ENCODE measurements at regions not wholly inside any gene's neighbourhood (a gene's known extent, or its start where the extent isn't known, plus 50 kb on each side); places are given as distances from the start of the nearest gene placed in this dataset.

DNA sequence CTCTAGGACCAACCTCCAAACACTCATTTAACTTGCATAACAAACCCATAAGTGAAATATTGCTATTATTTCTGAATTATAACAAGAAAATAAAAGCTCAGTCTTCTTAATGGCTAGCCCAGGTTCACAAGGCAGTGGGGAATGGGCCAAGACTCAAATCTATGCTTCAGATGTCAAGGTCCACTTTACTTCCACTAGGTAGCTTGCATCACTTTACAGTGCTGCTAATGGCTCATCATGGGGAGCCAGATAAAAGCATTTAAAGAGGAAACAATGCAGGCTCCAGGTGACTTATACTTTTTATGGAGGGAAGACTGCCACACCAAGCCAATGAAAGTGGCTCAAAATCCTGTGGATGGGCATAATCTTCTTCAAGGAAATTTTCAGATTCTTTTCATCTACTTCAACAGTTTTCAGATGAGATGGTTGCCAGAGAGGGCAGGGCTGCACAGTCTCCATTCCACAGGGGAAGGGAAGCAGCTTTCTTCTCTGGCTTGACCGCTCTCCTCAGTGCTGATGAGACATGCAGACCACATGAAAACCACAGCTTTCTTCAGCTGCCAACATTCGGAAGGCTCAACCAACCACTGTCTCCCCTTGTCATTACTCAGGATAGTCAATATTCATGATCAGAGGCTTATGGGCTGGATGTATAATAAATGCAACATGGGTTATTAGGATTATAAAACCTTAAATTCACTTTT is 361.9 kb upstream of the MEX3C start:
- no peak for TF ChIP-seq FOSL1 (IDR thresholded peaks at IDR 0.05; ENCODE audit: low read depth)
- TF ChIP-seq, protein P1, sequence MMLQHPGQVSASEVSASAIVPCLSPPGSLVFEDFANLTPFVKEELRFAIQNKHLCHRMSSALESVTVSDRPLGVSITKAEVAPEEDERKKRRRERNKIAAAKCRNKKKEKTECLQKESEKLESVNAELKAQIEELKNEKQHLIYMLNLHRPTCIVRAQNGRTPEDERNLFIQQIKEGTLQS (IDR thresholded peaks at IDR 0.05): no peak
- no peak for TF ChIP-seq YY1 (IDR thresholded peaks at IDR 0.05; ENCODE audit: extremely low read depth, insufficient replicate concordance, low read depth, low read length)
- TF ChIP-seq SP1 (IDR thresholded peaks at IDR 0.05; ENCODE audit: low read depth): no peak
- TF ChIP-seq REST (IDR thresholded peaks at IDR 0.05; ENCODE audit: low read depth): no peak
- TF ChIP-seq ZNF274 (IDR thresholded peaks at IDR 0.05; ENCODE audit: low read depth, low read length): no peak
- no peak for TF ChIP-seq ELF1 (IDR thresholded peaks at IDR 0.05; ENCODE audit: borderline replicate concordance, low read depth)
- no peak for TF ChIP-seq JUND (IDR thresholded peaks at IDR 0.05)
- no peak for TF ChIP-seq SRF (IDR thresholded peaks at IDR 0.05; ENCODE audit: low read depth)
- TF ChIP-seq SIN3A (IDR thresholded peaks at IDR 0.05; ENCODE audit: low read depth): no peak
- TF ChIP-seq, protein P2, sequence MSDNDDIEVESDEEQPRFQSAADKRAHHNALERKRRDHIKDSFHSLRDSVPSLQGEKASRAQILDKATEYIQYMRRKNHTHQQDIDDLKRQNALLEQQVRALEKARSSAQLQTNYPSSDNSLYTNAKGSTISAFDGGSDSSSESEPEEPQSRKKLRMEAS (IDR thresholded peaks at IDR 0.05): no peak
- no peaks in the 10 kb centered on the region for H3K36me3 ChIP-seq (ENCODE audit: control insufficient read depth in 1 of 2, insufficient read depth in 2 of 2, low read length in 2 of 2)
- H3K9me2 ChIP-seq (ENCODE audit: insufficient read depth): no peaks in the 10 kb centered on the region
- H3K4me3 ChIP-seq (replicated peaks in 1 of 2; ENCODE audit: low read depth in 1 of 2, low read length in 2 of 2): no peak overlapping the region
- no peak overlapping the region for H3K27ac ChIP-seq (ENCODE audit: low read depth, low read length)
- 0 out of 2 replicates have a peak, but pooled peaks cover 3% of the 10 kb centered on the region for H3K27me3 ChIP-seq (ENCODE audit: insufficient read depth, low read length)
- intact Hi-C loops (cut with micrococcal nuclease): no loop called here
- H2AFZ ChIP-seq (ENCODE audit: low read depth, low read length, poor library complexity, severe bottlenecking): no peak overlapping the region
- no peaks in the 10 kb centered on the region for H4K20me1 ChIP-seq (ENCODE audit: insufficient read depth)
- POLR2A ChIA-PET: no interaction called here
- no peaks in the 10 kb centered on the region for H3K9me3 ChIP-seq (ENCODE audit: control insufficient read depth in 1 of 2, insufficient read depth in 1 of 2, low read depth in 1 of 2, low read length in 2 of 2)
- RAD21 ChIA-PET (ENCODE audit: low non-redundant PET in 1 of 2, low total read pairs in 2 of 2, uncharacterized antibody in 2 of 2, unreplicated experiment in 2 of 2): no interaction called here
- H3K4me1 ChIP-seq (ENCODE audit: control insufficient read depth in 1 of 2, insufficient read depth in 2 of 2, low read length in 2 of 2): no peaks in the 10 kb centered on the region
- no TSS peak for BruUV-seq (replicated peaks)
- CTCF ChIA-PET: no interaction called here
- ATAC-seq (no peak), DNase-seq (ENCODE audit: low read depth, low spot score) (no peak)
- H3K4me2 ChIP-seq (ENCODE audit: low read length): no peak overlapping the region
- no peaks in the 10 kb centered on the region for H3K79me2 ChIP-seq (ENCODE audit: insufficient read depth, low read length)
- H3K9ac ChIP-seq (ENCODE audit: low read length): no peak overlapping the region

Measured in HCT116 (cell line).